Urothelium cell line (cell line): ENCODE measurements at regions not wholly inside any gene's neighbourhood (a gene's known extent, or its start where the extent isn't known, plus 50 kb on each side); places are given as distances from the start of the nearest gene placed in this dataset.
"Not testable (repeated sequence)": the region's sequence is repeated elsewhere in the genome, so short reads cannot be mapped to it uniquely, and the experiment has no call there.

Experiments used
- DNase-seq: peaks from one replicate; pipeline ENCODE4 v3.0.0; 2011; ENCODE audit warnings: low spot score, mixed read lengths
- FAIRE-seq: peaks from 2 replicates; lab custom pipeline; 2011; peaks lifted over from hg19 to GRCh38; lab: Jason Lieb, UNC

DNA sequence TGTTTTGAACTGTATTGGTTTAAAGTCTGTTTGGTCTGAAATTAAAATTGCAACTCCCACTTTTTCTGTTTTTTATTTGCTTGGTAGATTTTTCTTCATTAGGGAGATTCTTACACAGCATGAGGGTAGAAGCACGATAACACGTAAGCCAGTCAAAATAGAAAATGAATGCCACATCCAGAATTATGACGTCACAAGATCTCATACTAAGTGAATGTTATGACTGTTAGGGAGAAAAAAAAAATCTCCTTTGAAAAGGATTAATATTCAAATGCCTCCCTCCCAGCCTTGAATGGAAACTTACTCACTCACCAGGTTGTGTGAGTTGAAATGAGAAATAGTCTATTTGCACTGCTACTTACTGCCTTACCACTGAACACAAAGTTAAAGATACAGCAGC lies 670.8 kb downstream of the TFAP2A start:
- DNase-seq (no peak), FAIRE-seq (no peak)

DNA sequence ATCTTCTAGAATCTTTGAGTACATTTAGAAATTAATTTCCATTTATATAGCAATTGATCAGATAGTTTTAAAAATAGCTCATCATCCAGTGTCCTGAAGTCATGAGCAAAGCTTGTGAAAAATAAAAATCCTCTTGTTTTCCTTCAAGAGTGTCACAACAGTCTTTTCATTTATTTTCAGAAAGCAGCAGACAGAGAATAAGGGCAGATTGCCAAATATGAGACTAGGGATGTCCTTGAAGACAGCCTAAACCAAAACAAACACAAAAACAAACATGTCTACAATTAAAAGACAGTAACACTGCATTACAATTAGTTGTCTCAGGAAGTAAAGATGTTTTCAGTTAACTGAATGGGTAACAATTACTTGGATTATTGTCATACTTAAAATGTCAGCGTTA lies 682.8 kb downstream of the TFAP2A start:
- FAIRE-seq: no peak
- DNase-seq: no peak

DNA sequence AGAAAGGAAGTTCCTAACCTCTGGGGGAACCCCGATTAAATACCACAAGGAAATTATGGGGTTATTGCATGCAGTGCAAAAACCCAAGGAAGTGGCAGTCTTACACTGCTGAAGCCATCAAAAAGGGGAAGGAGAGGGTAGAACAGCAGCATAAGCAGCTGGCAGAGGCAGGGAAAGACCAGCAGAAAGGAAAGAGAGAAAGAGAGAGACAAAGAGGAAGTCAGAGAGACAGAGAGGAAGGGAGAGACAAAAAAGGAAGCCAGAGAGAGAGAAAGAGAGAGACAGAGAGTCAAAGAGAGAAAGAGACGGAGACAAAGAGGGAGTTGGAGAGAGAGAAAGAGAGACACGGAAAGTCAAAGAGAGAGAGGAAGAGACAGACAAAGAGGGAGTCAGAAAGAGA lies 689.1 kb downstream of the TFAP2A start:
- not testable (repeated sequence) for DNase-seq, FAIRE-seq

DNA sequence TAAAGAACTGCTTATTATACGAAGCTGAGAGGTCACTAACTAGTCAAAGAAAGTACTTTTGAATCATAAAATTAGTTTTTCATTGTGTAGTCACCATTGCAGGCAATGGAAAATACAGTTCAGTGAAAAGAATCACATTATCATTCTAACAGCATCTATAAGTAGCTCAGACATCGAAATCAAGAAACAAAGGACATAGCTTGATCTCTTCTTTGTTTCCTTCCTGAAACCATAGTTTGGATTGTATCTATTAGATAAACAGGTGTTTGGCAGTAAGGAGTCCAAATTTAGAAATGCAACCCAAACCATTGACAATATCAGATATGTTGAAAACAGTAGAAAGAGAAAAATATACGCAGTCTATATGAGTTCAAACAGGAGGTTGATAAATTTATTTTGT lies 697.3 kb downstream of the TFAP2A start:
- FAIRE-seq (no peak), DNase-seq (no peak)

DNA sequence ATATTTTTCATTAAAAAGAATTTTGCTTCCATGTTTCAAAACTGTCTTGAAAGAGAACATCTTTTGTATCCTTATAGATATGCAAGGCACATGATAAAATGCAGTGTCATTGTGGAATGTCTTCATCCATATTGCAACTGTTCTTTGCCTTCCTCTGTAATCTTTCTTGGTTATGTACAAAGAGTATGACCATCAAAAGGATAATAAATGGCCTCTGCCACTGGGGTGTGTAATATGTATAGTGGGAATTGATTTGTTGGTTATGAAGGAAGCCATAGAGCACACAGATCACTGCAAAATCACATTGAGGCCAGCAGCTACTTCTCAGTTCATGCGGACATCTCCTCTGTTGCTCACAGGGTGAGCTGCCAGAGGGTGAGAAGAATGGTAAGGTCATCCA lies 703.5 kb downstream of the TFAP2A start:
- DNase-seq: no peak
- FAIRE-seq: no peak

DNA sequence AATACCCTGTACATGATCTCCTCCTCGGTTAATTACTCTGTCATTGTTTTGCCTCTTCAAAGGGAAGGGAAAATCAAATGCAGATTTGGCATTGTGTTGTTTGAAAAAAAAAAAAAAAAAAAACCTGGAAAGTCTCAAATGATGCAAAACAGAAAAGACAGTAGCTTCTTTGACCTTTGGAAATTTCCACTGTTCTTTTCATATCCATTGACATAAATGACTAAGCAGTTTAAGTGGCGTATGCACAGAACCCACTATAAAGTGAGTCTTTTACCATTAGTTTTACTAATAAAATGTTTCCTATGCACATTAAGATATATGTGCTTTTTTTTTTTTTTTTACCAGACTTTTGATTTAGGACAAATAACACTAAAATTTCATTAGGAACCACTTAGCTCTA lies 704.3 kb downstream of the TFAP2A start:
- DNase-seq (no peak), FAIRE-seq (no peak)

DNA sequence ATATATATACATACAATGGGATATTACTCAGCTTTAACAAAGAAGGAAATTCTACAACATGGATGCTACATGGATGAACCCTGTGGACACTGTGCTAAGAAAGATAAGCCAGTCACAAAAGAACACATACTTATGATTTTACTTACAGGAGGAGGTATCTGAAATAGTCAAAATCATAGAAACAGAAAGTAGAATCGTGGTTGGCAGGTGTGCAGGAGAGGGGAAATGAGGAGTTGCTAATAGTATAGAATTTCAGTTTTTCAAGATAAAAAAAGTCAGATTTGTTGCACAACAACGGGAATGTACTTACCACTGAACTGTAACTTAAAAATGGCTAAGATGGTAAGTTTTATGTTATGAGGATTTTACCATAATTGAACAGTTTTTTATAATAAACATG lies 706.3 kb downstream of the TFAP2A start:
- DNase-seq (no peak), FAIRE-seq (no peak)

DNA sequence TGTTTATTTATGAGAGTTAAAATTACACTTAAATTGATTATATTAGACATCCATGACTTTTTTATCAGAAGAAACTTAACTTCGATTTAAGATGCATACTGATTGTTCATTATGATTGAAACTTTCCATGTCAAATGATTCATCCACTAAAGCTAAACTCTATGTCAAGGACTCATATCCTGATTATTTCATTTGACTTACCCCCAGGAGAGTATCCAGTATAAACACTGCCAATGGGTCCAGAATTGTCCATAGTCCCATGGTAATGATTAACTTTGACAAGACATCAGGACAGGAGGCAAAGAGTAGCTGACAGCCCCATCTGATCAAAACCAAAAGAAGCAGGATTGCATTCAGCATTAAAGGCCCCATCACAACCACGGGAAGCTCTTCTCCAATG lies 709.9 kb downstream of the TFAP2A start:
- no peak for DNase-seq
- FAIRE-seq: no peak

DNA sequence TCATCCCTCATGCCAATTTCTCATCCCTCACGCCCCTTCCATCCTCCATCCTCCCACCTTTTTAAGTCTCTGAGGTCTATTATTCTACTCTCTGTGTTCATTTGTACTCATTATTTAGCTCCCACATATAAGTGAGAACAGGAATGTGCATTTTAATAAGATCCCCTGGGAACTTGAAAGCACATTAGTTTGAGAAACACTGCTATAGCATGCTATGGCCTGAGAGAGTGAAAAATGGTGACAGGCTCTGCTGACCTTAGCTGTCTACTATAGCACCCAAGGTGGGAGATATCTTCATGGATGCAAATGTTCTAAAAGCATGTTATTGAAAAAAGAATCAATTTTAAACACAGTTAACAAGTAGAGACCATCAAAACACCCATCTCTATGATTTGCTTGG lies 712.0 kb downstream of the TFAP2A start:
- no peak for DNase-seq
- FAIRE-seq: no peak

DNA sequence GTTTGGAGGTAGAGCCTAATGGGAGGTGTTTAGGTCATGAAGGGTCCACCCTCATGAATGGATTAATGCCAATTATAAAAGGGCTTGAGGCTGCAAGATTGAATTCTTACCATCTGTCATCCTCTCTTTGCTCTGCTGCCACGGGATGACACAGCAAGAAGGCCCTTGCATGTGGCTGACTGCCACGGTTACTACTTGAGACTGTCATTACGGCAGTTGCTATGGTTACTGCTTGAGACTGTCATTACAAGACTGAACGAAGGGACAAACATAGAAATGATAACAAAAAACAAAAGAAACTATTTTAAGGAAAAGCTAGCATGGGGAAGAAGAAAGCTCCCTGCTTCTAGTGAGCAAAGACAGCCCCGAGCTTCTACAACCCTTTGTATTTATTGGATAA lies 715.0 kb downstream of the TFAP2A start:
- DNase-seq (no peak), FAIRE-seq (no peak)

DNA sequence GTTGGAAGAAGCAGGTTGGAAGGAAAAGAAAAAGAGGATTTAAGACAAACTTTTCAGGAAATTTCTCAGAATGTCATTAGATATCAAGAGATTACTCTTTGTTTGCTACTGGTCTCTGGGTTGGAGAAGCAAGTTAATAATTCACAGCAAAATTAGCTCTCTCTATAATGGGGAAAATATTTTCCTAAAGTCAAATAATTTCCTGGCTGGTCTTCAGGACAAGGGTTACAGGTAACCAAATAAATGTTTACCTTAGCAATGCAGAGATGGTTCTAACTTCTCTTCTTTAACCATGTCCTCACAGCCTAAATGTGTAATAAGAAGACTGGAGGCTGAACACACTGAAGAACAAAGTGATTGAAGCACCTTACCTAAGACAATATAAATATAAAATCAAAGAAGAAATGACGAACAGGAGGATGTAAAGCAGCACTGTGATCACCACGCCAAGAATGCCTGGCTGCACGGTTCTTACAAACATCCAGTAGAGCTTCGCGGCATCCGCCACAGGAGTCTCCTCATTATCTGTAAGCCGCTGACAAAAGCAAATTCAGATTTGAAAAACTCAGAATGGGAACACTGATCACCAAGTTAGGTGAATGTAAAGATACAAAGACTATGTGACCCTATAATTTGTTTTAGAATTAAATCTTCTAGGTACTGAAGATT lies 717.5 kb downstream of the TFAP2A start:
- DNase-seq: no peak
- FAIRE-seq: no peak

DNA sequence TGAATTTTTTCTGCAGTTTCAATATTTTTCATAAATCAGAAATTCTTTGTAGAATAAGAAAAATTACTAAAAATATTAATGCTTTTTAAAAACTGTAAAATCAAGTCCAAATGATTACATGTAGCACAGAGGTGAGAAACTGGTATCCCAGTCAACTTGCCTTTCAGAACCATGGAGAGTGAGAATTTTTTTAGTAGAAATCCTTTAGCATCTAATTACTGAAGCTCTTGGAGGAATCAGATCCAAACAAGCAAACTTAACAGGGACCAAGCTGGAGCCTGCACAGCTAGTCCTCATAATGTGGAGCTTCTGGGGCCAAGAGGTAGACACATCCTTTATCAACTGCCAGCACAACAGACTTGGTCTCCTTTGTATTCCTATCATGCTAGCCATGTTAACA lies 724.5 kb downstream of the TFAP2A start:
- FAIRE-seq (no peak), DNase-seq (no peak)

DNA sequence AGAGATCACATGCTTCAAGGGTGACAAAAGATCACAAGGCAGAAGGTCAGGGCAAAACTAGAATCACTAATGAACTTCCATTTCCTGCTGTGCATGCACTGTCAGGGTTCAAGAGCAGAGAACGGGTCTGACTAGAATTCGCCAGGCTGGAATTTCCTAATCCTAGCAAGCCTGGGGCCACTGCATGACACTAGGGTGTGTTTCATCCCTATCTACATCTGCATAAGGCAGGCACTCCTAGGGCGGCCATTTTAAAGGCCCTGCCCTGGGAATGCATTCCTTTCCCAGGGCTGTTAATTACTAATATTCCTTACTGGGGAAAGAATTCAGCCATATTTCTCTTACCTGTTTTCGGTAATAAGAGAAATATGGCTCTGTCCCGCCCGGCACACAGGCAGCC lies 734.1 kb downstream of the TFAP2A start:
- FAIRE-seq, DNase-seq: not testable (repeated sequence)

DNA sequence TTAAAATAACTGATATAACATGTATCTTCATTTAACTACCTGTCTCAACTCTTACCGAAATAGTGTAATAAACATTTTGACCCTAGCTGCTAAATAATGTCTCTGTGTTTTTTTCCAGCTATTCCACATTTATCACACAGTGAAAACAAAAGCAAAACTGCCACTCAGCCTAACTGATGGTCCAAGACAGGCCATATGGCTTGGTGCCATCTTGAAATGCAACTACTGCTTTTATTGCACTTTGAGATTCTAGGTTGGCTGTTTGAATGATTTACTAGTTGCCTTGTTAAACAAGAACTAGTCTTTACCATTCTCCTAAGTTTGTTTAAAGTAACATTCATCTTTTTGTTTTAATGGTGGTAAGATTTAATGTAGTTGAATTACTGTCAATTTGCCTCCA lies 739.8 kb downstream of the TFAP2A start:
- DNase-seq: no peak
- no peak for FAIRE-seq

DNA sequence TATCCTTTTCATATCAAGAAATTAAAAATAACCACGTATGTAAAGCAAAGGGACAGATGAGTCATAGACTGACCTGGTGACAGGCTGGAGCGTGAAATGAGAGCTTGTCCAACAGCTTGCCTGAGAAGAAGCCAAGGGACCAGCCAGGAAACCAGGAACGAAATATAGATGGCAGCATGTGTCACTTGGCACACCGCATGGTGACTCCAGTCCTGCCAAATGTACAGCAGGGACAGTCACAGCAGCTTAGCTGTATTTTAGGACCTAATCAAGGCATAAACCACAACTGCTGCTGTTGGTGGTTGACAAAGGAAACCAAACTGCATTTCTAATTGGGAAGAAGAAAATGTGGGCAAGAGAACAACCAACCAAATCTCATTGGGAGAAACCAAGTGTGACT lies 755.0 kb downstream of the TFAP2A start:
- FAIRE-seq: no peak

DNA sequence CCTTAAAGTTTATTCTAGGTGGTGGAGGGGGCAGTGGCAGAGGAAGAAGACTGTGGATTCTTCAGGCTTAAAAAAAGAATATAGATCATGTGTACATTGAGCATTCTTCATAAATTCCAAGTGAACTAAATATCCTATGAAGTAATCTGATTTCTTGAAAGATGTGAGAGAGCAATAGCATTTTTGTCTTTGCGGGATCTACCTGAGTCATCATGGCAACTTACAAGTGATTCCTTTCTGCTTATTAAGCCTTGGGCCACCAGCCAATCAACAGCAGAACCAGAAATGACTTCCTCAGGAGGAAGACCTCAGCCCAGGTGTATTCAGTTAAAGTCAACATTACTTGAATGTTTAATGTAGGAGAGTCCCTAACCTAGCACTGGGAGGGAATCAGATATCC lies 756.9 kb downstream of the TFAP2A start:
- DNase-seq (peak; percentile 30), FAIRE-seq (no peak)

More for the DNA sequence above, 755.0 kb downstream of the TFAP2A start:
- no peak for DNase-seq

DNA sequence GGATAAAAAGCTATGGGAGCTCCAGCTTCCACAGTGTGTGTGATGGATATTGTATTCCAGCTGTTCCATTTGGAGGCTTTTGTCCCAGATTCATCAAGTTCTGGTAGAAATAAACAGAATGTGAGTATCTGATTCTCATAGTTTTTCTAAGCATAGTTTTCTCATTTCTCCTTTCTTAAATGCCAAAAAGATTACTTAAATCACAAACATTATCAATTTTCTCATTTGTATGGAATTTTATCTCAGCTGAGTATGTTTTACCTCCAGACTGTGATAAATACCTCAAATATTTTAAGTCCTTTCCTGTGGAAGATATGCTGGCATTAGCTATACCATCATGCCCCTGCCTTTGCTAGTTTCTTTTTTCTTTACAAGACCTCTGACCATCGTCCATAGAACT lies 767.3 kb downstream of the TFAP2A start:
- FAIRE-seq (no peak), DNase-seq (no peak)

DNA sequence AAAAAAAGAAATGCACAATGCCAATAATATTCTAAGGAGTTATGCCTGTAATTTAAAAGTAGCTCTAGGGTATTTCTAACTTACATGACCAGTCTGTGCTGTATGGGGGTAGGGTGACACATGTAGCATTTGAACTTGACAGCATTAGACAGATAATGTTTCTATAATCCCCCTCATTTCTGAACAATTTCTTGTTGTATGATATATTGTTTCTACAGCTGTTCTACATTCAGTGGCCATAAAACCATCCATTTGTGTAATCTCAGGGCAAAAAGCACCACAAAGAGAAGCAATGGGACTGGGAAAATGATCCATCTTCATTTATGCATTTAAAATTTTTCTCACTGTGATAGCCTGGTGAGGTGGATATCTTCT lies 767.8 kb downstream of the TFAP2A start:
- DNase-seq: no peak
- FAIRE-seq: no peak

DNA sequence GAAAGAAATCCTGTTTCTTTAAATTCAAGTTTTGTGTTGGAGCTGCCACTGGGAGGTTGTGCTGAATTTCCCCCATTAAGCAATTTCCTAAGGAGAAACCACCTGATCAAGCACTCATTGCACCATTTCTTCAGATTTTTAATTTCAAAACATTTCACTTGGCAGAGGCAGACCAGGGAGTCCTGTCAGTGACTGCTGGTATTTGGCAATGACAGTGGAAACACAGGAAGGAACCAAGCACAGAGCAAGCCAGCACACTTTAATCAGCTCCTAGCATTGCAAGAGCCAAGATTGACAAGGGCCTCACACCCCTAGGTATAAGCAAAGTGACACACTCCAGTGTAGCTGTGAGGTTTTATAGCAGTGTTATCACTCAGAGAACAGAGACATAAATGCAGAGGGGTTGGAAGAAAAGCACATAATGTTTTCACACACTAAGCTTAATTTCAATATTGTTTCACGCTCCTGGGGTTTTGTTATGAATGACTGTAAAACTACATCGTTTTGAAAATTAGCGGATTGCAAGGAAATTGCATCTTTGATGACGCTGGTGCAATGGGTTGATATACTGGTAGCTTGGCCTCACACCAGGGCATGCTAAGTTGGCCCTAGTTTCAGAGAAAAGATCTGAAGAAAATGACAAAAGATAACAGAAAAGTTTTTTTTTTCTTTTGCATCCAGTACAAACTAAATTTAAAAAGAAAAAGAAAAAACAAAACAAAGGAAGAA lies 768.4 kb downstream of the TFAP2A start:
- FAIRE-seq (no peak), DNase-seq (no peak)

DNA sequence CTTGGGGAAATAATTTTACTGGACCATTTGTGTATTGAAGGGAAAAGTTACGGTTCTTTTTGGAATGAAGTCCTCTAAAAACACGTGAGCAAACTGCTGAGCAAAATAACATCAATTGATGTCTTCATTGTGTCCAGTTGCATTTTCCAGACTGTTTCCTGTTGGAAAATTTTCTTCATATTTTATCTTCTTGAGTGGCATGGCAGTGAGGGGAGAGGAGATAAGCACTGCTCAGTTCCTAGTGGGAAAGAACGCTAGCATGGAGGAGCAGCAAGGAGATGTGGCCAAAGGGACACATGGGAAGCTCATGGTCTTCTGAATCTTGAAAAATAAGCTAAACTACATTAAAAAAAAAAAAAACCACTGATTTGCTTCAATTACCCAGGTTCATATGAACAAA lies 776.0 kb downstream of the TFAP2A start:
- no peak for DNase-seq
- FAIRE-seq: no peak

DNA sequence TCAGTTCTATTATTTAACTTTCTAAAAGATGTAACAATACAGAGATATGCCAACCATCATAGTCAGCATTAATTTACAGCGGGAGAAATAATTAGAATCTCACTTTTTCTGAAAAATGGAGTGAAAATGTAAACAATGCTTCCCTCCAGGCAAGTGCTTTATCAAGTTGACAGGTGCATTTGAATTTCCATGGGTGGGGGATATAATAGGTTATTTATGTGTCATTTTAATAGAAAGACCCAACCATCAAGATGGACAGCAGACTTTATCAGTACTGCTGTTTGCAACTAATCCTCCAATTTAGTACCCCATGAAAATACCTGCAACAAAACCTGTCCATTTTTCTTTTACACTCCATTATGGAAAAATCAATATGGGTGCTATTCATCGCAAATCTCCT lies 780.1 kb downstream of the TFAP2A start:
- FAIRE-seq (no peak), DNase-seq (no peak)

DNA sequence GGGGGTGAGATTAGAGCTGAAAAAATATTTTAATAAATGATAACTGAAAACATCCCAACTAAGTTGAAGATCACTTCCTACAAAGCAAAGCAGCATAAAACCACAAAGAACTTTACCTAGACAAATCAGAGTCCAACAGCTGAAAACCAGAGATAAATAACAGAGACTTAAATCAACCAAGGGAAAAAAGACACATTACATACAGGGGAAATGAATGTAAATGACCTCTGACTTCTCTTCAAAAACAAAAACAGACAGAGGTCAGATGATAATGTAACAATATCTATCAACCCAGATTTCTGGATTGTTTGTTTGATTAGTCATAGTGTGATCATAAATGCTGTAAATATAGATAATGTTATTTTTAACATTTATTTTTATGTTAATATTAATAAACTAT lies 782.8 kb downstream of the TFAP2A start:
- no peak for FAIRE-seq
- DNase-seq: no peak

DNA sequence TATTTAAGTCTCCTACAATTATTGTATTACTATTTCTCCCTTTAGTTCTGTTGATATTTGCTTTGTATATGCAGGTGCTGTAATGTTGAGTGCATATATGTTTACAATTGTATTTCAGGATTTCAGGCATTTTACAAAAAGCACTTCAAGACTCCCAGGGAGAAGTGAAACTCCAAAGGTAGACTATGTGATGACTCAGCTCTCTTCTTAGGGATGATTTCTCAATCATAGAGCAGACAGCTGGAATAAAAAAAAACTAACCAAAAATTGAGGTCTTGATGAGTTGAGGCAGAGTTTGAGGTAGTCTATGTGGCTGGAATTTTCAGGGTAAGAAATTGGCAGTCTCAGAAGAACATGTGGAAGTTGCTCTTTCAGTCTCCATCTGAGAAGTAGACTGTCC lies 786.1 kb downstream of the TFAP2A start:
- DNase-seq: no peak
- FAIRE-seq: no peak
